Stimulated activated CD8-positive, alpha-beta memory T cell treated with anti-CD3 and anti-CD28 coated beads, Interleukin-7, amount 100 ng/mL, for 48 hours (primary cell): ENCODE measurements at regions not wholly inside any gene's neighbourhood (a gene's known extent, or its start where the extent isn't known, plus 50 kb on each side); places are given as distances from the start of the nearest gene placed in this dataset.

Experiments
- DNase-seq, 2 donors: peaks; one replicate each; pipeline ENCODE4 v3.0.0-alpha.2; 2020; ENCODE audit warnings: low read depth in 1 of 2; ENCODE audit errors: extremely low read depth in 1 of 2

DNA sequence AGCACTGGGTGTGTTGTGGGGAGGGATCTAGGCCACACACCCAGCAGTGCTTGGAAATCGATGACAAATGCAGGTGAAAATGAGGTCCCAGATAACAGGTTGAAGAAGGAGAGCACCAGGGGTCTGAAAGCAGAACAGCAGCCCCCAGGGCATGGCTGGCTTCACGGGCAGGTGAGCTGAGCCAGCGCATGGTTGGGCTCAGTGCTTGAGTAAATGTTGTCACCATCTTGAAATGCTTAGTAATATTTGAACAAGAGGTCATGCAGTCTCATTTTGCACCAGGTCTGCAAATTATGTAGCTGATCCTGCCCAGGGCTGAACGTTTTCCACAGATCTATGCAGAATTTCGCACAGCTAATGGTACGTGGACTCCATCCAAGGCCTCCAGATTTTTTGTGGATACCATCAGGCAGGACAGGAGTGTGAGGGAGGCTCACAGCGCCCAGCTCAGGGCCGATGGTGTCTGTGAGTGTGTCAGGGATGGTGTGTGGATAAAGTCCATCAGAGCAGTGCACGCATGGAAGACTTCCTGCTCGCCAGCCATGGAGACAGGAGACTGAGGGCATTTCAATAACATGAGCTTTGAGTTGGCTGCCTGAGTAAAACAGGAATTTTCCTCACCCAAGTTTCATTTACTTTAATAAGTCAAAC, 53.1 kb upstream of the SNX9 start:
- DNase-seq: no peak

DNA sequence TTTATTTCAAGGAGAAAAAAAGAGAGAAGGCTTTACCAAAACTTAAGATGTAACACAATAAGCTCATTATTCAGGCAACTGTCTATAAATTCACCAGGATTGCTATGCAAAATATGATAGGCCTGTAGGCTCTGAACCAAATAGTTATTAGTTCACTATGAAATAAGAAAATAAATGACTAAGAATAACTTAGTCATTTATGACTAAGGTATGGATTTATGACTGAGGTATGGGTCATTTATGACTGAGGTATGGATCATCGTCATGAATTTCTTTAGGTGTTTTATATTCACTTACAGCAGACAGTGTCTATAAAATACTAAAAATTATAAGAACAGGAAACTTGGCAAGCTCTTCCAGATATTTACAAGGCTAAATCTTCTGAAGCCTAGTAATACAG, 52.1 kb upstream of the SNX9 start:
- no peak for DNase-seq

DNA sequence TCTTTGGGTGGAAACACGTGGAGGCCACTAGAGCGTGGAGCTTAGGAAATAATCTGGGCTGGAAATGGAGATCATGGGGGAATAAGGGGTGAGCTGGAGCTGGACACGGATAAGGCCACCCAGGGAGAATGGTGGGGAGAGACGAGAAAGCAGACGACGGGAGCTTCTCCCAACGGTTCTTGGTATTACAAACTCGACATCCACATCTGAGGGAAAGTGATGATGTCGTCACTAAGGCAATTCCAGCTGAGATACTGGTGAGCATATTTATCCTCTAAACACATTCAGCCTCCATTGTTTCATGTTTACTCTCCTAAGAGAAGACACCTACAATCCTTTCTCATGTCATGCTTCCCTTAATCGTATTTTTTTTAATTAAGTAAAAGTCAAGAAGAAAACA, 50.2 kb upstream of the SNX9 start:
- DNase-seq: no peak
